Left kidney (tissue), 1 donor: ENCODE measurements at regions not wholly inside any gene's neighbourhood (a gene's known extent, or its start where the extent isn't known, plus 50 kb on each side); places are given as distances from the start of the nearest gene placed in this dataset.
"Not testable (repeated sequence)": the region's sequence is repeated elsewhere in the genome, so short reads cannot be mapped to it uniquely, and the experiment has no call there.

Experiments used
- DNase-seq: peaks from one replicate; pipeline ENCODE4 v3.0.0-alpha.2; 2013

DNA sequence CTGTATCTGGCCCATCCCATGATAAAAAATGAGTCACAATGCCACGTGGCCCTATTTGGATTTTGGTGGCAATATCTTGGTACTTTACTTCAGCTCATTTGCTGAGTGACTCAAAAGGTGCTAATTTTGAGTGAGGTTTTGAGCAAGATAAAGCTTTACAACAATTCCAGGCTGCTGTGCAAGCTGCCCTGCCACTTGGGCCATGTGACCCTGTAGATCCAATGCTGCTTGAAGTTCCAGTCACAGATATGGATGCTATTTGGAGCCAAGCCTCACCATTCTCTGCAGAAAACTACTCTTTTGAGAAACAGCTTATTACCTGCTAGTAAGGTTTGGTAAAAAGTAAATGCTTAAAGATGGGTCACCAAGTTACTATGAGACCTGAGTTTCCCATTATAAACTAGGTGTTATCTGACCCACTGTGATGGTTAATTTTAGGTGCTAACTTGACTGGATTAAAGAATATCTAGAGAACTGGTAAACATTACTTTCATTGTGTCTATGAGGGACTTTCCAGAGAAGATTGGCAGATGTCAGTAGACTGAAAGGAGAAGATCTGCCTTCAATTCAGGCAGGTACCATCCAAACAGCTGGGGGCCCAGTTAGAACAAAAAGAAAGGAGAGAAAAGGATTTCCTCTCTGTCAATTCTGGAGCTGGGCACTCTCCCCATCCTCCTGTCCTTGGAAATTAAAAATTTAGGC, 1083.9 kb downstream of the DIPK2A start:
- no peak for DNase-seq

DNA sequence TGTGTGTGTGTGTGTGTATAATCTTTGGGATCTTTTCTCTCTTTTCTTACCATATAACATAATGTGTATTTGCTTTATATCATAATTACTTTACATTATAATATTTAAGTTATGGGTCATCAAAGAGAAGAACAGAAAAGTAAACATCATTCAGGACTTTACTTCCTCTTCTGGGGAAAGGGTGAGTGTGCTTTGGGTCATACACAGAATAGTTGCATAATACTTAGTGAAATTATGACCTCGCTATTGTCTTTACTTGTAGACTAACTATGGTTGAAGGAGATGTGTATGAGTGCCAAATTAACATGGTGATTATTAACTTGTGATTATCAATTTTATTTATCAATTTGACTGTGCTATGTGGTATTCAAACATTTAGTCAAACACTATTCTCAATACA, 1086.9 kb downstream of the DIPK2A start:
- DNase-seq = no peak

DNA sequence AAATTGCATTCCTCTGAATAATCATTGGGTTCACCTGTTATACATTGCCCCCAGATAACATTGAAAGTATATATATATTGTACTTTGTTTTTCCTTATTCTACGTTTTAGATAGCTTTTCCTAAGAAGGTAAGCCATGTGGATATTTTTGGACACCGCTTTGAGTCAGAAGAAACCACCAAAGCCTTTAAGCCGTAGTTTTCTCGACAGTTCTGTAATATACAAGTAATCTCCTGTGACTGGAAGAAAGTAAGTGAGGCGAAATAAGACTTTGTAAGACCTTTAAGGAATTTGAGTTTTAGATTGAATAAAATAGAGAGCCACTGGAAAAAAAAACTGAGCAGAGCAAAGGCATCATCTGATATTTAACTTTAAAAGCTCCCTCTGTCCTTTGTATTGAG, 1092.0 kb downstream of the DIPK2A start:
- DNase-seq = no peak

DNA sequence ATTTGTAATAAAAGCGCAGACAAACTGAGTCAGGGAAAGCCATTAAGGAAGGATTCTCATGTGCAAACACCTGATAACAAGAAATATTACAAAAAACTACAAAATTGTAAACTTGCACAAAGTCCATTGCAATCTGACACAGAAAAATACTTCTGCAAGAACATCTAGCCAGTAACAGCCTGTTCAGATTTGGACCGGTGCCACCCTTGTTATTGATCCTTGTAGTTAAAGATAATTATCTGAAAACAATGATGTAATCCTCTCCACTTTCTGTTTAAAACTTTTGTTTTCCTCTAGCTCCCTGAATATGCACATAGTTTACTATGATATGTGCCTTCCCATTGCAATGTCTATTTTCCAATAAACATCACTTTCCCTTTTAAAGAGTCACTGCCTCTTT, 1090.2 kb downstream of the PLOD2 start:
- DNase-seq = no peak

DNA sequence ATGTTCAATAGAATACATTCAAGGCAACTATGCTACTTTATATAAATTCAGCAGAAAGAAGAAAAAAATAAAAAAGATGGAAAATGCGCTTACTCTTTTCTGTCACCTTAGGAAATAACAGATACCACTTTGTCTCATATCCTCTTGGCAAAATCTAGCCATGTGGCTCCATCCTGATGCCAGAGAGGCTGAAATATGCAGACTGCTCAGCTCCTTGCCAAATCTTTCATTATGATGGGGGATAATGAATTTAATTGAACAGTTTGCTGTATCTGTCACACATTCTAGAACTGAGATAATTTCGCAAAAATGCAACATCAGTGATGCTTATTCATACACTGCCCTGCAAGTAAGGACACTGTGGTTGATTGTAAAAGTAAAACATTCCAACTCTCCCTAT, 1081.5 kb downstream of the PLOD2 start:
- no peak for DNase-seq

DNA sequence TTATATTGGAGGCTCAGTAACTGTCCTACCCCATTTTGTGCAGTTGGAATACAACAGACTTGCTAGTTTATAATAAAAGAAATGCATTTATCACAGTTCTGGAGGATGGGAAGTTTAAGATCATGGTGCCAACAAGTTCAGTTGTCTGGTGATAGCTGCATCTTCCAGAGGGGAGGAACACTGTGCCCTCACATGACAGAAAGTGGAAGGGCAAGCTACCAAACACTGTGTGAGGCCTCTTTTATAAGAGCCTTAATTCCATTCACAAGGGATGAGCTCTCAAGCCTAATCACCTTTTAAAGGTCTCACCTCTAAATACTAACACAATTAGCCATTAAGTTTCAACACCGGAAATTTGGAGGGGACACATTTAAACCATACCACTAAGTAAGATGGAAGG, 1073.9 kb downstream of the PLOD2 start:
- no peak for DNase-seq

DNA sequence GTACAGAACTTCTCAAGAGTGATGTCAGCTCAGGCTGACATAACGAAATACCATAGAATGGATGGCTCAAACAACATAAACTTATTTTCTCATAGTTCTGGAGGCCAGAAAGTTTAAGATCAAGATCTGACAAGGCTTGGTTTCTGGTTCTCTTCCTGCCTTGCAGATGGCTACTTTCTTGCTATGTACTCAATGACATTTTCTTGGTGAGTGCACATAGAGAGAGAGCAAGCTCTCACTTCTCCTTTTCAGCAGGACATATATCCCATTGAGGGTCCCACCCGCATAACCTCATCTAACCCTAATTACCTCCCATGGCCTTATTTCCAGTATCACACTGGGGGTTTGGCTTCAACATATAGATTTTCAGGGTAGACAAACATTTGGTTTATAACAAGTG, 1072.1 kb downstream of the PLOD2 start:
- DNase-seq = no peak

DNA sequence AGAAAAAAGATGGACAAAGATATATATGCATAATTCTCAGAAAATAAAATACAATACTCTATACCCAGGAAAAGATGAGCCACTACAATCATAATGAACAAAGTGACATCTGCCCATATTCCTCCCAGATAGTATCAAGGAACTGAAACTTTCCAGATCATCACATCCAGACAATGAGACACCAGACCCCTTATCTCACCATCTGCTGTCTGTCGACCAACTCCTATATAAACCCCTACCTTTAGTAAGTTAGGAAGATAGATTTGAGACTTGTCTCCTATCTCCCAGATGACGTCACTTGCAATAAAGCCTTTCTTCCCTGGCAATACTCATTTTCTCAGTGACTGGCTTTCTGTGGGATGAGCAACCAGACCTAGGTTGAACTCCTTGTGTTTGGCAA, 1071.6 kb downstream of the PLOD2 start:
- no peak for DNase-seq

DNA sequence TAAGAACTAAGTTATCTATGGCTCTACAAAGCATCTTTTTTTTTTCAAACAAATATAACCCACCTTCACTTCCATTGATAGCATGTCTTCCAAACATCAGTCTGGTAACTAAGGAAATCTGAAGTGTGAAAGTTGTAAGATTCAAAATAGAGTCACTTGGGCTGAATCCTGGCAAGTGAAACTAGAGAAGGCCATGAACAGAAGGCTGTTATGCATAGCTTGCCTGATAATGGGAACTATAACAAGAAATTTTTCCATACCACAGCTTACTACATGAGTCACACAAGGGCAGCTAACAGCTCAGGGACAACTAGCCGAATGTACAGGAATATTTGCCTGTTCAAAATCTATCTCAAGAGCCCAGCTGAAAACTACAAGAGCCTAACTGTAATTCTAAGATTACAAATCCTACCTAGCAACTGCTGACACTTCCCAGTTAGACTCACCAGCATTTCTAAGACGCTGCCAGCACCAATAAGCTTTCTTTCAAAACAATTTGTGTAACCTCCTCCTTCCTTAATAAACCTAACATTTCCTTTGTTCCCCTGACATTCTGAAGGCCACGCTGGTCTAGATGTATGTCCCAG, 1066.5 kb downstream of the PLOD2 start:
- DNase-seq = peak; percentile 25

DNA sequence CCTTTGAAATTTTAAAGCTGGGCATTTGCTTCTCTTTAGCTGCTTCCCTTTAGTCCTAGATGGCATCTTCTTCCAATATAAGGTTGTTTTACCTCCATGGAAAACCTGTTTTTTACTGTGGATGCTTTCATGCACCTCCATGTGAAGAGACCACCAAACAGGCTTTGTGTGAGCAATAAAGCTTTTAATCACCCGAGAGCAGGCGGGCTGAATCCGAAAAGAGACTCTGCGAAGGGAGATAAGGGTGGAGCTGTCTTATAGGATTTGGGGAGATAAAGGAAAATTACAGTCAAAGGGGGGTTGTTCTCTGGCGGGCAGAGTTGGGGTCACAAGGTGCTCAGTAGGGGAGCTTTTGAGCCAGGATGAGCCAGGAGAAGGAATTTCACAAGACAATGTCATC, 1049.8 kb downstream of the PLOD2 start:
- DNase-seq = not testable (repeated sequence)

DNA sequence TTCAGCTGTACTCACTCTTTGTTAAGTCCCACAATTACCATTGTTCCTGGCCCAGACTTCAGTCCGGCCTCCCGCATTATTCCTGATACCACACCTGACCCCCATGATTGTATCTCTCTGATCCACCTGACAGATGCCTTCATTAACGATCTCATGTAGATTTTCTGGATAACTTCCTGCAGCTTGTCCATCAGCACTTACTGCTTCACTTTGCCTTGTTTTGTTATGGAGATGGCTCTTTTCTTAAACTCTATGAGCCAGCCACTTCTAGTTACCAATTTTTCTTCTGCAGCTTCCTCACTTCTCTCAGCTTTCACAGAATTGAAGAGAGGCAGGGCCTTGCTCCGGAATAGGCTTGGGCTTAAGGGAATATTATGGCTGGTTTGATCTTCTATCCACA, 1044.2 kb downstream of the PLOD2 start:
- DNase-seq = no peak

DNA sequence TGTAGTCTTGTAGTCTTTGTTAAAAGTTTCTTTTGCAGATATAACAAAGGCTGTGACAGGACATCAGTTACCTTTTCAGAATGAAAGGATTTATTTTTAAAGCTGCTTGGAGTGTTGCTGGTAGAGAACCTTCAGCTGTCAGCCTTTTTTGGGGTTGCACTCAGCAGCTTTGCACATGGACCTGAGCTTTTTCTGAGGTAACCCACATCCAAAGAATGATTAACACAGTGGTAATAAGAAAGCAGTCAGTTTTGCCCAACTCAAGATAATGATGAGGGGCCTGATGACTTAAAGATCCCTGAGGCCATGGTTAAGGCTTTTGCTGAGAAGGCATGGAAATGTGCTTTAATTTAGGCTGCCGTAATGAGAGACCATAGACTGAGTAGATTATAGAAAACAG, 1042.7 kb downstream of the PLOD2 start:
- DNase-seq = no peak

DNA sequence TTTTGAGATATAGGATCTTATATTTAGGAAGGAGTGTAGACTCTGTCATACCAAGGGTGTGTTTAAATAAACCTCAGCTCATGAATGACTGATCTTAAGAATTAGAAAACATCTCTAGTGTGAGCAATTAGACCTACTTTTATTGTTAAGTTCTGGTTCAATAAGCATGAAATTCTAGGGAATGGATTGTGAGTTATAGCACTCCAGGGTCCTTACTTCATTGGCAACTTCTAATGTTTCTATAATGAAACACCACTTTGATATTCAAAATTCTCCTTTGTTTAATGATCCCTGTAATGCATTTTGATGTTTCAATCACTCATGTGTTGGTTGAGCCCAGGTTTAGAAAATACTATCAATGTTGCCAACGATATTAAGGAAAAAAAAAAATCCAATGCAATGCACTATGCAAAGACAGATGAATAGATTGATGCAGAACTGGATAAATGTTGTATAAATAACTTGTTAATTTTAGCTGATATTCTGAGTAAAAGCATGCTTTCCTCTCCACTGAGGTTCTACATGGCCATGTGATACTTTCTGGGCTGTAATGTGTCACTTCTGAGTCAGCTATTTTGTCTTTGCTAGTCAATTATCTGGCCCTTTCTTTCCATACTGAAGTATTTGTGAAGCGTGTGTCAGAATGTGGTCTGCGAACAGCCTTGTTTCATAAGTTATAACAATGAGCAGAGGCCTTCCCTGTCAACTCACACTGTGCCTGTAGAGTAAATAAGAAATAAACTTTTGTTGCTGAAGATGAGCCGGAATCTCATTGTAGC, 1035.9 kb downstream of the PLOD2 start:
- DNase-seq = peak; percentile 1

DNA sequence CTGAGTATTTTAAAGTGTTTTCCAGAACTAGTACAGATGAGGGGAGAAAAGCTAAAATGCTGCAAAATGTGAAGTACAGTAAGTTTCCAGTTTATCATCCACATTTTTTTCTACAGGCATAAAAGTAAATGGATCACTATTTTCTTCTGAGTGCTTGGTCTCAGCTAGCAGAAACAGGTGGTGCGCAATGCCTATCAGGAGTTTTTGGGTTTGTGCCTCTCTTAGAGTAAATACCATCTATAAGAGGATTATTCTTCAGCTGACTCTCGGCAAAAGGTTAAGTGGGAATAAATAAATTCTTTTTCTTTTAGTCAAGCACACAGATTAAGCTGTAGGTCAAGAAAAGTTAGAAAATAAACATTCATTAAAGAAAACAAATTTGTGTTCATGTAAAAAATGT, 1027.7 kb downstream of the PLOD2 start:
- DNase-seq = no peak

DNA sequence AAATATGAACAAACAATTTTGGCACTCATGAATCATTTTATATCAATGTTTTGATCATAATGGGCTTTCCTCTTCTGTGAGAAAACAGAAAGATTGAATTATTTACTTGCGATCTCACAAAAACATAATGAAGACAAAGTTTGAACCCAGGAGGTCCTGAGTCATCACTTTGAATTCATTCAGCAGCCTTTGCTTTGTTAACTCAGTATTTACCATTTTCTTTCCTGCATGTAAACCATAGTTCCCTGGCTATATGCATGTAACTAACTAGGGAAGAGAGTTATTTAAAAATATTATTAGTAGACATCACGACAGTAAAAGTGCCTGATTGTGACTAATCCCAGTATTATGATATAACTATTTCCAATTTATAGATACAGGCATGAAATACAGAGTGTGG, 1026.2 kb downstream of the PLOD2 start:
- no peak for DNase-seq

DNA sequence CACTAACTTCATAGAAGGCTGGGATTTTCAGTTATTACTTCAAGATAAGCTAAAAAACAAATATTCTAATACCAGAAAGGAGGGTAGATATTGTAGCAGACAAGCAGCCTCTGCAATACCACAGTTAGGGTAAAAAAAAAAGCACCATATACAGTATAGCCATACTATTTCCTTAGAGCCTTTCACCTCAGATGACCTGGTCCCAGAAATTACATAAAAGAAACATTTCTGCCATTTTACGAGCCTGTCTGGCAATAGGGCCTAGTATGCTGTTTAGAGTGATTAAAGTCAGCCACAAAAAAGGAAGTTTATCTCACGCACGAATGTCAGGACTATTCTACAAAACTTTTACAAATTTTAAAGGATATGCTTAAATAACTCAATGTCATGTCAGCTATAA, 1016.6 kb downstream of the PLOD2 start:
- DNase-seq = no peak

DNA sequence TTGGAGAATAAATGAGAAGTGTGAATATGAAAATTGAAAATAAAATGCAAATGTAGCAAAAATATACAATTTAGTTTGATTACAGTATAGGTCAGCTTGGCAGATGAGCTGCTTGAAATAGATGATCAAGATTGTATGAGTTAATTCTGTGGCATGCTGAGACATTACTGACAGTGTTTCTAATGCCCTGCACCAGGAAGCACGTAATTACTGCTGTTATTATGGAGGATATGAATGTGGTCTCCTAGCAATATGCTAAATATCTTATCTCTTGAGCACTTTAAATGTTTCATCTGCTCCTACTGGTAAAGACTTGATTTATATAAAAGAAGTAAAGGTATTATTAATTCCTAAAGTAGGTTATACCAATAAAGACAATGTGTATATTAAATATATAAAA, 1015.5 kb downstream of the PLOD2 start:
- DNase-seq = no peak

DNA sequence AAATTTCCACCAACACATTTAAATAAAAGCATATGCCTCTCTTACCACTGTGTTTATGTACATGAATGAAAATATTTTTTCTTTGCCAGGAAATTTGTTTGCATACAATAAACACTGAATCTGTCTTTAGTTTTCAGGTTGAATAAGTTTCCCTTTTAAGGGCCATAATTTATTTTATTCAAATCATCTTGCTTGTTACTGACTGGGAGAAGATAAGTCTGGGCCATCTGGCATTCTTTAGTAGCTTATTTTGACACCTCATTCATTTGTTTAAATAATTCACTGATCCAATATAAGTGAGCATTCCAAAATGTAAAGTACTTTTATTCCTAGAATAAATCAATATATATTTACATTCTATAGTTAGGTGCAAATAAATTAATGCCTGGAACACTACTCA, 1001.3 kb downstream of the PLOD2 start:
- no peak for DNase-seq

DNA sequence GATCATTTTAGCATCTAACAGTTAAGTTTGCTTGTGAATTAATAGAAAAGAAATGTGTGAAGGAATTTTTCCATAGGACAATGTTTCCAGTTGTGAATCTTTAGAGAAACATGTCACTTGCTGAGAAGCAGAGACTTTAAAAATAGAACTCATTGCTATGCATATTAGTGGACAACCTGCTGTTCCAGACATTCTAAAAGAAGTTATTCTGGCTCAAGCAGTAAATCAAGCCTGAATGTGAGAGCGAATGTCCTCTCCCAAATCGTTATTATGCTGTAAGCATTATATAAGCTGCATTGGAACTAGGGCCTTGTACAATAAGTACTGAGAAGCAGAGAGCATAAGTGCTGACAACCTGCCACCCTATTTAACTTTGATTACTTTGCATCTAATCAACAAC, 990.9 kb downstream of the PLOD2 start:
- no peak for DNase-seq

DNA sequence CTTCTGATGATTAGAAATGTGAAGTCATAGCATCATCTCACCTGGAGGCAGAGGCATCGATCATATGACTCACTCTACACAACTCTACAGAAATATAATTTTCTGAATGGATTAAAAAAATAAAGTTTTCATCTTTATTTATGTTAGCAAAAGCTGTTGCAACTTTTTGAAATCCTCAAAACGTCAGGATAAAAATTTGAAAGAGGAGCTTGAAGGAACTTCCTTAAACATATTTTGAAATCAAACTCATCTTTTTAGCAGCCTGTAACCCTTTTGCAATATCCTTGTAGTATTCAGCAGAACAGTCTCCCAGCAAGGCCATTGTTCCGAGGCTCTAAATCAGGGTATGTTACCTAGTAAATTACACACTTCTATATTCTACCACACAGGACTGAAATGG, 985.4 kb downstream of the PLOD2 start:
- no peak for DNase-seq

DNA sequence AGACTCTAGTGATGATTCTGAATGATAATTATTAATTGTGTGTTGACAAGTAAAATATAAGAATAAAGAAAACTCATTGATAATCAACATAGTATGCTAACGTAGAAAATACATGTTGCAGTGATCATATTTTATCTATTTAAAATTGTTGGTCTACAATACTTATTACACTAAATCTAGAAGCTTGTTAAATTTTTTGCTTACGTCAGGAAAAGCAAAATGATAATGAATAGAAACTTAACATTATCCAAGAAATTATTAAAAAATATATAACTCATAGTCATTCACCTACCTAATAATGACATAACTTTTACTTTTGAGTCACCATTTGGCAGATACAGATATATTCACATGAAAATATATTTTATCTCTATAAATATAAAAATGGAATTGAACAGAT, 984.1 kb downstream of the PLOD2 start:
- DNase-seq = no peak

DNA sequence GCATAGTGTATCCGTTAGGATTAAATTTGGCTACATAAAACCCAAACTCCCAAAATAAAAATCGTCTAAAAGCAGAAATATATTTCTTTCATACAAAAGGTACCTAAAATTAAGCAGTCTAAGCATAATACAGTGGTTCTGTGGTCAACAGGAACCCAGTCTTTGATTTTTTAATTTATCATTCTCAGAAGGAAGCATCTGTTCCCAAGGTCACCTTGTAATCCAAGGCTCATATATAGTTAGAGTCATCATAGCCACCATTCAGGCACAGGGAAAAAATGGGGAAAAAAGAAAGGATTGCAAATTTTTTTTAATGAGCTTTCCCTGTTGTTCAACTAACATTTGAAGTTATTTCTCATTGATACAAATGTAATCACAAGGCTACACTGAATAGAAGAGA, 983.2 kb downstream of the PLOD2 start:
- DNase-seq = no peak

DNA sequence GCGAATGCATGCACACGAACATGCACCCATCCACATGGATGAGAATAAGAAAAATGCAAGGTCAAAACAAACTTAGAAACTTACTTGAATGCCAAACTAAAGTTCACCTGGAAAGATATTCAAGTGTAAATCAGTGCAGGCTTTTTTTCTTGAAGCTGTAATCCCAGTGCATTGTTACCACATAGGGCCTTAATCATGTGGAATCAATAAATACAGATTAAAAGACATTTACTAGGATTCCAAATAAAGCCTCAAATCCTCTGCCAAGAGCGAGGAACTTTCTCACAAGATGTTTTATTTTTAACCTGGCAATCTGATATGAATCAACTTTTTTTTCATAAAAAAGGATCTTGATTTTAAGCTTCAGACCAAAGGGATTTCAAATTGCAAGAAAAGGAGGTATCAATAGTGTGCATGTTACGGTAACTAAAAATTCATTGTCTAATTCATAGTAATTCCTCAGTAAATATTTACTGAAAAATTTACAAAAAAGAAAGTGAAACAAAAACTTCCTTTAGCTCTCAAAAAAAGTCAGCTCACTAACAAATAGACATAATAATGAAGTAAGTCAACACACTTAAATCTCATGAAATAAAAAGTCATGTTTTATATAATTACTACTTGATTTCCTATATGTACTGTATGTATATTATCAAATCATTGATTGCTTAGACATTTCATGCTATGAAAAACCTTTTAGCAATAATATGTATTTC, 978.6 kb downstream of the PLOD2 start:
- DNase-seq = no peak
